NCI-H524 (cell line): ENCODE measurements at regions not wholly inside any gene's neighbourhood (a gene's known extent, or its start where the extent isn't known, plus 50 kb on each side); places are given as distances from the start of the nearest gene placed in this dataset.

Source experiments
- DNase-seq, 2 experiments: peaks; one replicate each; lab custom pipeline; 2025; lab: John Stamatoyannopoulos, UW

DNA sequence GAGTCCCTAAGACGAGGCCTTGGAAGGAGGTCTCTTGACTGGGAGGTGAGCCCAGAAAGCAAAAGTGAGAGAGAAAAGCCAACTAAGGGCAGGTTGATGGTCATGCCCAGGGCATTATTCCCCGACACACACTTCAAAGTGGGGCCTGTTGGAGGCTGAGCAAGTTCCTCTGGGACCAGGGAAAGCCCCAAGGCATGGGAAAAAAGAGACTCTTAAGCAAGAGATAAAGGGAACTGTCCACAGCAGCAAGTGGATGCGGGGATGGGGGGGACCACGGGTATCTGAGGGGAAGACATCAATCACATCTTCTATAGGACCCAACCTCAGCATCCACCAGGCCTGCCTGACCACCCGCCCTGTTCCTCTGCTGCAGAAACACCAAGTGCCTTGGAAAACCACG lies 119.9 kb upstream of the MAFB start:
- no peak for DNase-seq

DNA sequence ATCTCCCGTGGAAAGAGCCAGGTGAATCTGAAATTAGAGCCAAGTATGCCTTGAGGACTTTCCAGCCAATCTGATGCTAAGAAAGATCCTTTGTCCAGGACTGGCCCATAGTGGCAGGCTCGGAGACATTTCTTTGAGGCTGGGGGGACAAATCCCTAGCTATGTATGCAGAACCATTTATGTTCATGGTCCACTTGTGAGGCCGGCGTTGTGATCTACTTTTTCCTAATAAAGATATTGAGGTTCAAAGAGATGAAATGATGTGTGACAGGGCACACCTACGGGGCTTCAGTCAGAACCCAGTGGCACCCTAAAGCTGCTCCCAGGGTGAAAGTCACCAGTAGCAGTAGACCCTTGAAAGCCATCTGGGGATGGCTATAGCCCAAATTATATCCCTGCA lies 120.3 kb upstream of the MAFB start:
- DNase-seq, result no peak

GRCh38 chr20:40810332-40811000 lies 121.4 kb upstream of the MAFB start:
- no peak for DNase-seq

- no peak for DNase-seq
Measured at GRCh38 chr20:40811004-40811403, 122.0 kb upstream of the MAFB start.

DNA sequence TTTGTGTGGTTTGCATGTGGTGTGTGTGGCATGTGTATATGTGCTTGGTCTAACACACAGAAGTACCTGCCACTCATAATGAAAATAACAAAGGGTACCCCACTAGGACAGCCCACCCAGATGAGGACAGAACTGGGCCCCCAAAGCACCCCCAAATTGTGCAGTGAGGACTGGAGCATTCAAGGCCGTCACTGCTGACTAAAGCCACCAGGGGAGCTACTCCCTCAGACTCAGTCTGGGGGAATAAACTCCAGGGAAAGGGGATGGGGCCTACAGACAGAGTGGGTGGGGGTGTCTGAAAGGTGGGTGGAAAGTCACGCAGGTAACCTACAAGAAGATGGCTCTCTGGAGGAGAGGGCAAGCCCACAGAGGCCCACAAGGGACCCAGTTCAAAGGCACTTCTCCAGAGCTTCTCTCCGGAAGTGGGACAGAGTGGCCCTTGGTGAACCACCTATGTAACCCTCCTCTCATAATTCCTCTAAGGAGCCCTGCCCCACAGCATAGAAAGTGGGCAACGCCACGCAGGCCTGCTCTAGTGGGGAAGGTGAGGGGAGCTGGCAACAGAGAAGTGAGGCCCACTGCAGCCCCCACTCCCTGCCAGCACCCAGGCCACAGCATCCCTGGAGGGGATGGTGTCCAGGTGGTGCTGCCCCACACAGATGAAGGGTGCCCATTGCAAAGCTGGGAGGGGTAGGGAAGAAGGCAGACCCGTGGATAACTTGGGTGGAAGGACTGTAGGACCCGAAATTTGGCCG lies 122.8 kb upstream of the MAFB start:
- DNase-seq, result no peak

- DNase-seq, result no peak
Measured at GRCh38 chr20:40812415-40812925, 123.4 kb upstream of the MAFB start.

DNA sequence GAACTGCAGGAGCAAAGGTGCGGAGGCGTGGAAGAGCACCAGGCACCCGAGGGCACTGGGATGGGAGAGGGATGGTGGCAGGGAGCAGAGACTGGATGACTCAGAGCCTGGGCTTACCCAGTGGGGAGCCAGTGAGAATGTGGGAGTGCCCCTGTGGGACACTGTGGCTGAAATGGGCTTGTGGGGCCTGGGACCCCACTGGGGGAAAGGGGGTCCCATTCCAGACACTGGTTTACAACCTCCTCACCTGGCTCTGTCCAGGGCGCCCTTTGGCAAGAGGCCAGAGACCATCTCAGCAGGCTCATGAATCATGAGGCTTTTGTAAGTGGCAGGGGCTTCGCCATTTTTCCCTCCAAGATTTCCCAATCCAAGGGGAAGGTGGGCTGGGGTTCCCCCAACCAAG lies 124.0 kb upstream of the MAFB start:
- DNase-seq, result no peak

GRCh38 chr20:40813708-40814630 lies 124.9 kb upstream of the MAFB start:
- DNase-seq, result no peak

DNA sequence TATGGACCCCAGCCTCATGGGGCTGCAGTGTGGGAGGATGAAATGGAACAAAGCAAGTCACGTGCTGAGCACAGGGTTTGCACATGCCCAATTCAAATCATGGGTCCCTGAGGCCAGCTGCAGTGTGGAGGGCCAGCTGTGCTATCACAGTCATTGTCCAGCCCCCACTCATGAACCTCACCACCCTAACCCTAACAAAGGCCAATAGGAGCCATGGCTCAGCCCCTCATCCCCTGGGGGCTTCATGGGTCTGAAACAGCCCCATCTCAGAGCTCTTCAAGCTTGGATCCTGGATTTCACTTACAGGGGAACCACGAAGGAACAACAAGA lies 125.6 kb upstream of the MAFB start:
- no peak for DNase-seq

DNA sequence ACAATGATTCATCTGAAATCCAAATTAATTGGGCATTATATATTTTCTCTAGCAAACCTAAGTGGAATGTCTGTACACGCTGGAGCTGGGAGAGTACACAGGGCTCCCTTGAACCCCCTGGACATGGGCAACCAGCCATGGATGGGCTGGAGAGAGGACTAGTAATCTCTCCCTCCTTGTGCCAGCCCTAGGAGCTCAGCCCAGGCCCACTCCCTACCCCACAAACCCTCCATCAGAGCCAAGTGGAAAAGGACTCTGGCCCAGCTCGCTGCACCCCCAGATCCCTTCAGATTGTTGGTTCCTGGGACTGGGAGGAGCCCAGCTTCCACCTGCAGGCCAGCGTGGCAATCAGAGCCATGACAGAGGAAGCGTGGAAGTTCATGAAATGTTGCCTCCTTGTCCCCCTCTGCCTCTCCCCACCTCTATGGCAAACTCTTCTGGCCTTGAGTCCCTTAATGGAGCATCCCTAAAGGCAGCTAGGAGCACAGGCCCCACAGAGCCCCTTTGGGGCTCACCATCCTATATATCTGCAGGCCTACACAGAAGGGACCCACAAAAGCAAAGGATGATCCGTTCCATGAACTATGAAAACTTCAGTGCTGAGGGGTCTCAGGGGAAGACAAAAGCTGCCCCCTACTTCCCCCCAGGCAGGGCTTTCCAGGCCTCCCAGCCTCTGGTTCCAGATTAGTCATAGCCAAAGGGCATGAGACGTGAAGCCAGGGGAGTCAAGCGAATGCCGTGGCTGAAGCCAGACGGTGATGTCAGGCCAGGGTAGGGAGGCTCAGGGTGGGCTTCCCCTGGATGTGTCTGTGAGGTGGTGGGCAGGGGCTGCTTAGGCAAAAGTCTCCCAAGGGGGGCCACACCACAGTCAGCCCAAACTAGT lies 126.4 kb upstream of the MAFB start:
- DNase-seq, result no peak

DNA sequence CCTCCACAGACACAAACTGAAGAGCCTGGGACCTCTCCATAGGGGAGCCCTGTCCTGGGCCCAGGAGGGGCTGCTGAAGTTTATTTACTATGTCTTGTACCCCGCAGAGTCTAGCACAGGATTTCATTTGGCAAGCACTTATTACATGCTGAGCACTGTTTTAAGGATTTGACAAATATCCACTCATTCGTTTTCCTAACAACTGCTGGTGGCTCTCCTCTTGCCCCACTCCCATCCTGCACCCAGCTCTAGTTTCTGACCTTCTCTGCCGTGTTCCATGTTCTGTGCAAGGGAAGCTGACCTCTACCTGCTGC lies 127.0 kb upstream of the MAFB start:
- no peak for DNase-seq

DNA sequence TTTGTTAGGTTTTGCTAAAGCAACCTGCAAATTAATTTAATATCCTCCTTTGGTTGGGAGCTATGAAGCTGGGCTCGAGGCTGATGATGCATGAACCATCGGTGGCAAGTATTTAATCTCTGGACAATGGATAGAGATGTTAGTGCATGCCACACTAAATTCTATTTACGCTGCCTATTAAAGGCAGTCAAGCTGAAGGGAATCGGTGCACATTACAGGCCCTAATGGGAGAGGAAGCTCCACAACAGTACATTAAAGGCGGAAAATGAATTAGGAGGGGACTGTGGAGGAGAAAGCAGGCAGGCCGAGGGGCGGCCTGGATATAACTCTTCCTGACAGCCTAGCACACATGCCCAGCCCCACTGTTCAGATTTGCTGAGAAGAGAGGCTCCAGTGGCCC lies 132.4 kb upstream of the MAFB start:
- no peak for DNase-seq

DNA sequence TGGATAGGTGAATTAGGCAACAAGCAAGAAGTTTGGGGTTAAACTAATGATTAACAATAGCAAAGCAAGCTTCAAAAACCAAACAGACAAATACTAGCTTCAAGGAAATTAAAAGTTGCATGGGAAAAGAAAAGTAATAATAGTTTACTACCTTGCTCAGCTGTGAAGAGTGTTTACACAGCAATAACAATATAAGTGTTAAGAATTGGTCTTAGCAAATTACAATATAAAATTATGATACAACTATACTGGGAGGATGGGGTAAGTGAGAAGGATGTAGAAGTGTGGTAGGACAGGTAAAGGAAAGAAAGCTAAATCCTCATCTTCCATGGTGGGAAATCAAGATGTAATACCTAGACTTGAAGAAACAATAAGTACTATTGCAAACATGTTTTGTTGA lies 137.7 kb upstream of the MAFB start:
- no peak for DNase-seq

GRCh38 chr20:40835321-40835720 lies 146.3 kb upstream of the MAFB start:
- DNase-seq, result no peak

- DNase-seq, result no peak
Measured at GRCh38 chr20:40838509-40838908, 149.5 kb upstream of the MAFB start.

DNA sequence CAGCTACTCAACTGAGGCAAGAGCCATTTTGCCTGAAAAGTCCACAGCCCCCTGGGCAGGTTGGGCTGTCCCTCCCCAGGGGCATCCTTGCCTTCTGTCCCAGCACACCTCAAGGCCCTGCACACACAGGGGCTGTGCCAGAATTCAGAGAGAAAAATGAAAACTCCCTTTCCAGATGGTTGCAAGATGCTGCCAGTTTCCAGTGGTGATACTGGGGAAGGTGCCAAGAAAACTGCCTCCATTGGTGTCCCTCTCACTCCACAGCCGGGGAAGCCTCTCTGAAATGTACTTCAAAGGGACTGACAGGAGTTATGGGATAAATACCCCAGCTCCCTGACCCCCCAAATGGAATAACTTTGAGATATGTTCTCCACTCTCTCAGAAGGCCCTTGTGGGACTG lies 154.2 kb upstream of the MAFB start:
- DNase-seq, result no peak

- no peak for DNase-seq
Measured at GRCh38 chr20:40844332-40844731, 155.3 kb upstream of the MAFB start.

- no peak for DNase-seq
Measured at GRCh38 chr20:40848096-40848495, 159.1 kb upstream of the MAFB start.

DNA sequence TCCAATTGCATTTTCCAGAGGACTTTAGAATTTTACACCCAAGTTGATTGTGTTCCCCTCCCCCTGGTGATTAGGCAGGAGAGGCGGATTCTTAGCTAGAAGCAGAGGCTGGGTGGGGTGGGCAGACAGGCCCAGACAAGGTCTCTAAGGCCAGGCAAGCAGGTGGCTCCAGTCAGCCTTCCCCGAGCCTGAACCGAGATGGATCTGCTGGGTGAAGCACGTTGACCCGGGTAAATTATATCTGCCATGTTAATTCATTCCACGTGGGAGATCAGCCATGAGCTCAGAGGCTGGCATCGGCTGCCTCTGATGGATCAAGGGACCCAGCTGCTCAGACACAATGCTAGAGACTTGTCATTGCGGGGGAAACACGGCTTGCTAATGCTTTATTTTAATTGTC lies 159.5 kb upstream of the MAFB start:
- no peak for DNase-seq

DNA sequence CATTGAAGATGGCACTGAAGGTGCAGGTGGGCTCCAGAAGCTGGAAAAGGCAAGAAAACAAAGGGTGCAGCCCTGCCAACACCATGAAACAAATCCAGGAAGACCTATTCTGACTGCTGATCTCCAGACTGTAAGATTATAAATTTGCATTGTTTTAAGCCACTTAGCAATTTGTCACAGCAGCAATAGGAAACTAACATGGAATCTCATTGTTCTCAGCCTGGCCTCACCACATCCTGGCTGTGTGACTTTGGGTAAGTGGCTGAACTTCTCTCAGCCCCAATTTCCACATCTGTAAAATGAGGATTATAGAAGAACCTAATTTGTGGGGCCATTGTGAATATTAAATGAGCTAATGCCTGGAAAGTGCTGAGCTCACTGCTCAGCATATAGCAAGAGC lies 160.4 kb upstream of the MAFB start:
- no peak for DNase-seq

GRCh38 chr20:40851051-40851450 lies 162.0 kb upstream of the MAFB start:
- DNase-seq, result no peak

DNA sequence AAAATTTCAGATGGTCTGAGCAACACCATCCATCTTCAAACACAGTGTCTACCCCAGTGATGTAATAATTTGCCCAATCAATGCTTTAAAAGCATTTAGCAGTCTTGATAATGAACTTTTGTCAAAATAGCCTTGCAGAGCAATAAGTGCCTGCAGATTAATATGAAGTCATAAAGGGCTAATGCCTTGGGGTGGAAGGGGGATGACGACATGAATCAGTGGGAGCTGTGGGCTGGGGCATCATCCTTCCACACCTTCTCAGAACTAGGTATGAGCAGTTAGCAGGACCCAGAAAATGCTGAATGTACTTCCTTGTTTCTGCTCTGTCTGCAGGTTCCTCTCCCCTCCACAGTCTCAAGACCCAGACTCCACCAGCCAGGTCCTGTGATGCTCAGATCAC lies 166.2 kb upstream of the MAFB start:
- DNase-seq, result no peak
